ENCODE measurements at regions not wholly inside any gene's neighbourhood (a gene's known extent, or its start where the extent isn't known, plus 50 kb on each side); places are given as distances from the start of the nearest gene placed in this dataset.
"Not testable (repeated sequence)": the region's sequence is repeated elsewhere in the genome, so short reads cannot be mapped to it uniquely, and the experiment has no call there.

DNA sequence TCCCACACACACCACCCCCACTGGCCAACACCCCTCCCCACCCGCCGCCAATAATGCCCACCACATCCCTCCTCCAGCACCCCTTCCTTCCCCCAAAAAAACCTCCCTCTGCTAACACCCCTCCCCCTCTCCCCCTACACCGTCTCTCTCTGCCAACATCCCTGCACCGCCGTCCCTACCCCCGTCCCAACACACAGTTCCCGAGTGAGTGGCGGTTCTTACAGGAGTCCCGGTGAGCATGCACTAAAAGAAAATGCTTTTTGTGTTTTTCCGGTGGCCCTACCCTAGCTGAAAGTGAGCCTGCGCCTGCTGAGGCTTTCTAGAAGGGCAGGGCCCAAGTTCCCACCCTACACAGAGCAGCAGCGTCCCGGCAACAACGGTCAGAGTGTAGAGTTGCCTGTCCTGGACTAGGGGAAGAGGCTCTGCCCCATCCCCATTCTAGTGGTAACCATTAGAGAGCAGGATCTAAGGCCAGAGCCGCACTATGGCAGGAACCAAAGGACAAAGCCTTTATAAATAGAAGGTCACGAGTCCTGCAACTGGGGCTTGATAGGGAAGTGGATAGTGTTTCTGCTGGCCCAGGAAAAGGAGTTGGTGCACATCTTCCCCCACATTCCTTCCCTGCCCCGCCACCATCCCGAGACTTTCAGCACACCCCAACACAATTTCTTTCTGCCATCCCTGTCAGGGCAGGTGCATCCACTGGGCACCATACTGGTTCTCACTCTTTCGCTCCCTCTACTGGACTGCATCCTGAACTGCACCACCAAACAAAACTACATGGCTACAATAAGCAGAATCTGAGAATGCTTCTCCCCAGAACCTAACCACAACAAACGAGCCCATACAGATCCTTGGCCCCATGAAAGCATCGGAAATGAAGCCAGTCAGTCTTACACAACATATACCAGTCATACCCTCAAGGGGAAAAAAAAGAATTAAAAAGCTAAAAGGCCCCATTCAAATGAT lies 78.1 kb upstream of the PAGE3 start:
- 36% methylated on average over 16 of the region's 21 CpGs for WGBS
- no peaks in the 10 kb centered on the region for H3K9me3 ChIP-seq
- no peaks in the 10 kb centered on the region for H3K4me1 ChIP-seq (replicated peaks)
- H3K4me3 ChIP-seq, result no peak overlapping the region
- DNase-seq (ENCODE audit: low spot score), result no peak
- H3K27ac ChIP-seq, result no peak overlapping the region
- intact Hi-C loops (cut with DNase I), result no loop called here
- H3K27me3 ChIP-seq (replicated peaks; ENCODE audit: insufficient read depth), result no peaks in the 10 kb centered on the region
- TF ChIP-seq POLR2A (IDR thresholded peaks at IDR 0.05), result no peak
- TF ChIP-seq, protein P1, sequence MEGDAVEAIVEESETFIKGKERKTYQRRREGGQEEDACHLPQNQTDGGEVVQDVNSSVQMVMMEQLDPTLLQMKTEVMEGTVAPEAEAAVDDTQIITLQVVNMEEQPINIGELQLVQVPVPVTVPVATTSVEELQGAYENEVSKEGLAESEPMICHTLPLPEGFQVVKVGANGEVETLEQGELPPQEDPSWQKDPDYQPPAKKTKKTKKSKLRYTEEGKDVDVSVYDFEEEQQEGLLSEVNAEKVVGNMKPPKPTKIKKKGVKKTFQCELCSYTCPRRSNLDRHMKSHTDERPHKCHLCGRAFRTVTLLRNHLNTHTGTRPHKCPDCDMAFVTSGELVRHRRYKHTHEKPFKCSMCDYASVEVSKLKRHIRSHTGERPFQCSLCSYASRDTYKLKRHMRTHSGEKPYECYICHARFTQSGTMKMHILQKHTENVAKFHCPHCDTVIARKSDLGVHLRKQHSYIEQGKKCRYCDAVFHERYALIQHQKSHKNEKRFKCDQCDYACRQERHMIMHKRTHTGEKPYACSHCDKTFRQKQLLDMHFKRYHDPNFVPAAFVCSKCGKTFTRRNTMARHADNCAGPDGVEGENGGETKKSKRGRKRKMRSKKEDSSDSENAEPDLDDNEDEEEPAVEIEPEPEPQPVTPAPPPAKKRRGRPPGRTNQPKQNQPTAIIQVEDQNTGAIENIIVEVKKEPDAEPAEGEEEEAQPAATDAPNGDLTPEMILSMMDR (IDR thresholded peaks at IDR 0.05), result peak in 2 of 4 experiments; percentile 34 to 37
- H3K36me3 ChIP-seq, result no peaks in the 10 kb centered on the region

GRCh38 chrX:55356609-55357008 lies 91.9 kb upstream of the PAGE3 start:
- Histone ChIP-seq H3K4me3 (no peak overlapping the region), H3K27ac (no peak overlapping the region), H3K36me3 (no peaks in the 10 kb centered on the region), H3K9me3 (no peaks in the 10 kb centered on the region), H3K27me3 (replicated peaks; ENCODE audit: insufficient read depth) (no peaks in the 10 kb centered on the region), H3K4me1 (replicated peaks) (no peaks in the 10 kb centered on the region)
- DNase-seq (ENCODE audit: low spot score), result no peak
- intact Hi-C loops (cut with DNase I), result no loop called here
- WGBS, result 90% methylated on average over 2 of the region's 6 CpGs
- TF ChIP-seq, protein P1 (IDR thresholded peaks at IDR 0.05), result no peak
- no peak for TF ChIP-seq POLR2AphosphoS5 (IDR thresholded peaks at IDR 0.05)
- TF ChIP-seq POLR2A (IDR thresholded peaks at IDR 0.05), result no peak

- DNase-seq (ENCODE audit: low spot score), result no peak
- no peak overlapping the region for H3K27ac ChIP-seq
- TF ChIP-seq, protein P1 (IDR thresholded peaks at IDR 0.05), result no peak
- no peak for TF ChIP-seq POLR2A (IDR thresholded peaks at IDR 0.05)
- TF ChIP-seq POLR2AphosphoS5 (IDR thresholded peaks at IDR 0.05), result no peak
- no peaks in the 10 kb centered on the region for H3K27me3 ChIP-seq (replicated peaks; ENCODE audit: insufficient read depth)
- no peaks in the 10 kb centered on the region for H3K4me1 ChIP-seq (replicated peaks)
- no peaks in the 10 kb centered on the region for H3K9me3 ChIP-seq
- WGBS, result 75% methylated on average over 1 of the region's 1 CpG
- H3K4me3 ChIP-seq, result no peak overlapping the region
- no peaks in the 10 kb centered on the region for H3K36me3 ChIP-seq
- intact Hi-C loops (cut with DNase I), result no loop called here
These were observed 92.5 kb upstream of the PAGE3 start for GRCh38 chrX:55357236-55357635.

GRCh38 chrX:55379396-55379795 lies 72.5 kb upstream of the MAGEH1 start:
- intact Hi-C loops (cut with DNase I), result no loop called here
- TF ChIP-seq, protein P1 (IDR thresholded peaks at IDR 0.05), result no peak
- TF ChIP-seq POLR2AphosphoS5 (IDR thresholded peaks at IDR 0.05), result no peak
- no peak for TF ChIP-seq POLR2A (IDR thresholded peaks at IDR 0.05)
- no peak overlapping the region for H3K27ac ChIP-seq
- no peaks in the 10 kb centered on the region for H3K36me3 ChIP-seq
- no peaks in the 10 kb centered on the region for H3K27me3 ChIP-seq (replicated peaks; ENCODE audit: insufficient read depth)
- DNase-seq (ENCODE audit: low spot score), result no peak
- H3K4me3 ChIP-seq, result no peak overlapping the region
- no peaks in the 10 kb centered on the region for H3K9me3 ChIP-seq
- no peaks in the 10 kb centered on the region for H3K4me1 ChIP-seq (replicated peaks)
- 100% methylated on average over 2 of the region's 3 CpGs for WGBS

GRCh38 chrX:55389376-55389775 lies 62.6 kb upstream of the MAGEH1 start:
- DNase-seq (ENCODE audit: low spot score), result no peak
- no peak for TF ChIP-seq POLR2A (IDR thresholded peaks at IDR 0.05)
- TF ChIP-seq, protein P1 (IDR thresholded peaks at IDR 0.05), result no peak
- no peak for TF ChIP-seq POLR2AphosphoS5 (IDR thresholded peaks at IDR 0.05)
- H3K9me3 ChIP-seq, result no peaks in the 10 kb centered on the region
- H3K27me3 ChIP-seq (replicated peaks; ENCODE audit: insufficient read depth), result no peaks in the 10 kb centered on the region
- intact Hi-C loops (cut with DNase I), result no loop called here
- WGBS, result 100% methylated on average over 2 of the region's 3 CpGs
- H3K4me1 ChIP-seq (replicated peaks), result no peaks in the 10 kb centered on the region
- H3K4me3 ChIP-seq, result no peak overlapping the region
- H3K27ac ChIP-seq, result no peak overlapping the region
- no peaks in the 10 kb centered on the region for H3K36me3 ChIP-seq

GRCh38 chrX:55396836-55397235 lies 55.1 kb upstream of the MAGEH1 start:
- H3K27ac ChIP-seq; H3K27me3 ChIP-seq (replicated peaks; ENCODE audit: insufficient read depth); H3K36me3 ChIP-seq; intact Hi-C loops (cut with DNase I); H3K9me3 ChIP-seq; DNase-seq (ENCODE audit: low spot score); H3K4me3 ChIP-seq; H3K4me1 ChIP-seq (replicated peaks): not testable (repeated sequence)
- WGBS, result 72% methylated on average over 3 of the region's 4 CpGs

All from prostate gland (tissue), 2 donors.